Astrocyte (in vitro differentiated cells and primary cell): ENCODE measurements at regions not wholly inside any gene's neighbourhood (a gene's known extent, or its start where the extent isn't known, plus 50 kb on each side); places are given as distances from the start of the nearest gene placed in this dataset.

Source experiments
- CTCF ChIP-seq: IDR thresholded peaks from 2 replicates; pipeline ENCODE4 v1.5.1; 2011; ENCODE audit warnings: low read depth, mild to moderate bottlenecking, inconsistent platforms, low read length, moderate library complexity; ENCODE audit not compliant: insufficient read depth
- EZH2 ChIP-seq: IDR thresholded peaks from 2 replicates; pipeline ENCODE4 v1.6.1; 2012; ENCODE audit warnings: mild to moderate bottlenecking, low read length, inconsistent platforms; ENCODE audit not compliant: insufficient read depth

GRCh38 chr1:56152635-56153034 lies 426.7 kb downstream of the PLPP3 start:
- no peak for TF ChIP-seq CTCF
- no peak for TF ChIP-seq EZH2
